ENCODE measurements at regions not wholly inside any gene's neighbourhood (a gene's known extent, or its start where the extent isn't known, plus 50 kb on each side); places are given as distances from the start of the nearest gene placed in this dataset.
"Not testable (repeated sequence)": the region's sequence is repeated elsewhere in the genome, so short reads cannot be mapped to it uniquely, and the experiment has no call there.

- DNase-seq, result not testable (repeated sequence)
Observed at GRCh38 chr9:115585458-115585857, 467.5 kb upstream of the TNC start.

- DNase-seq, result no peak
Observed at GRCh38 chr9:115587310-115587709, 469.4 kb upstream of the TNC start.

- no peak for DNase-seq
Observed at GRCh38 chr9:115590011-115590410, 472.1 kb upstream of the TNC start.

GRCh38 chr9:115591584-115591984 lies 473.6 kb upstream of the TNC start:
- DNase-seq, result peak in 1 of 2 experiments; percentile 1

- DNase-seq, result no peak
Observed at GRCh38 chr9:115593587-115594091, 475.7 kb upstream of the TNC start.

DNA sequence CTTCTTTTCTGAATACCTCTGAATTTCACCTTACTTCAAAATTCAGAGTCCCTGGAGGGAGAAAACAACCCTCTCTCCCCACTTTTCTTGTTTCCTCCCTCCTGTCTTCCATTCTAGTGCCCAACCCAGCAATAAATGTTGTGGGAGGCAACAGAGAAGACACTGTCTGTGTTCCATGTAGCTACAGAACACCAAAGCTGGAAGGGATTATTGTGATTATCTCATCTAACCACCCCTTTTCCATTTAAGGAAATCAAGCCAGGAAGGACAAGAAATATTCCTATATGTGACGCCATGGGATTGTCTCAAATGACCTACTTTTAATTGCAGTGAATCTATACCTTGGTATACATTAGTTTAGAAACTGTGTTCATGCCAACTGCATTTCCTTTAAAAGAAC lies 476.6 kb upstream of the TNC start:
- DNase-seq, result no peak

DNA sequence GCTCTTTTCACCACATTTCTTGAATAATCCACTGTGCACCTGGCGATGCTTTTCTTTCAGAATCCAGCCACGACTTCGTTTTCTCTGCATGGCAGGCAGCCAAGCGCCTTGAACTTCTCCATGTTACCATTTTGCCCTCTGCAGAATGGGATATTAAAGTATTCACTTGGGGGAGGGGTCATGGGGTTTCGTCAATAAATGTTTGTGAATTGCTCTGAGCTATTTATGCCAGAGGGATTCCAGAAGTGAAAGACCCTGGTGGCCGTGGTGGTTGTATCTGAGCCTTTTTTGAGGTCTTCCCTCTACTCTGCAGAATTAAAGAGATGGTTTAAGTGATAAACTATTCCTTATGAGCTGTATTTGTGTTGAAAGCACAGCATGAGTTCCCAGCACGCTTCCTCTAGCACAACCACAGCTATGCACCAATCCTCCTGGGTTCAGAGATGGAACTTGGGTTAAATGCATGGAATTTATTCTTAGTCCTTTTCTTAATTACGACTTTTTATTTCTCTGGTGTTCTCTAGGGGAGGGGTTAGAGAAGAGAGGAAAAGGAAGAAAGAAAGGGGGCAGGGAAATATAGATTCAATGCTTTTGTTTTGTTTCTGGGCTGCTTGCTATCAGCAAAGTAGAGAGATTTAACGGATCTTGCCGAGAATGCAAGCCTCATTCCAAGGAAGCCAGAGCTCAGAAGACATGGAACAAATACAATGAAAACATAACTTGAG lies 478.2 kb upstream of the TNC start:
- no peak for DNase-seq

- DNase-seq, result no peak
Observed at GRCh38 chr9:115596746-115597080, 478.8 kb upstream of the TNC start.

DNA sequence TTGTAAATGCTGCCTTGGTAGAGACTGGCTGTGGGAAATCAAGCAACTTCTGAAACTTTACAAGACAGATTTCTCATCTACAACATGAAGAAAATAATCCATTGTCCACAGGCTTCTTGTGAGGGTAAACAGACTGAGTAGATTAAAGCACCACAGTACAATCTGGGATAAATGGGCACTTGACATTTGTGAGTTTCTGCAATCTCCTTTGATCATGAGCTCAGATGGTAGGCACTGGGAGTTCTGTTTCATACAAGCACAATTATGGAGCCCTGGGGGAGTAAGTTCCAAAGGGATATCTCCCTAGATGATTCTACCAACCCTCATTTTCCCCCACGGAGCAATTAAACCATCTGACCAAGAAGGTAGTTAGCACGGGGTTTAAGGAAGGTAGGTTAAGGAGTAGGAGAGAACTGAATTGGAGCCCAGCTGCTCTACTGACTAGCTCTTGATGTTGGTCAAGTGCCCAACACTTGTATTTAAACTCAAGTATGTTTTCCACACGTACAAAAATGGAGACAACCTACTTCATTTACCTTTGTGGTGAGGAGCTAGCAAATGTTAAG lies 479.5 kb upstream of the TNC start:
- no peak for DNase-seq

GRCh38 chr9:115598751-115599150 lies 480.8 kb upstream of the TNC start:
- no peak for DNase-seq

- DNase-seq, result no peak
Observed at GRCh38 chr9:115599898-115600297, 481.9 kb upstream of the TNC start.

DNA sequence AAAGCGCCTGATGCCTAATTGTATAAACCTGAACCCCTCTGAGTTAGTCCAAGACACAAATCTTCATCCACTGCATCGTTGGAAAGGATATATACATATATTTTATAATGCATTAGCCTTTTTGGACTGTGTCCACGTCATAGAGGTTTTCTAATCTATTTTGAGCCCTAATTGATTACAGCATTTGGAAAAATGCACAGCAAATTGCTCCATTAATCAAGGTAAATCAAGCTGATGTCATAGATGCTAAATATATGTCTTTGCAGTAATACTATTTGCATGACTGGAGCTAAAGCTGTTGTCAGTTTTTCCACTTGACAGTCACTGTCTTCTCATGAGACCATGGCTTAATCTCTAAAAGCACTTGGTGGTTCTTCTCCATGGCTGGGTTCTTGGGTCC lies 483.5 kb upstream of the TNC start:
- no peak for DNase-seq

- no peak for DNase-seq
Observed at GRCh38 chr9:115604831-115605483, 487.0 kb upstream of the TNC start.

GRCh38 chr9:115606838-115607237 lies 488.9 kb upstream of the TNC start:
- no peak for DNase-seq

DNA sequence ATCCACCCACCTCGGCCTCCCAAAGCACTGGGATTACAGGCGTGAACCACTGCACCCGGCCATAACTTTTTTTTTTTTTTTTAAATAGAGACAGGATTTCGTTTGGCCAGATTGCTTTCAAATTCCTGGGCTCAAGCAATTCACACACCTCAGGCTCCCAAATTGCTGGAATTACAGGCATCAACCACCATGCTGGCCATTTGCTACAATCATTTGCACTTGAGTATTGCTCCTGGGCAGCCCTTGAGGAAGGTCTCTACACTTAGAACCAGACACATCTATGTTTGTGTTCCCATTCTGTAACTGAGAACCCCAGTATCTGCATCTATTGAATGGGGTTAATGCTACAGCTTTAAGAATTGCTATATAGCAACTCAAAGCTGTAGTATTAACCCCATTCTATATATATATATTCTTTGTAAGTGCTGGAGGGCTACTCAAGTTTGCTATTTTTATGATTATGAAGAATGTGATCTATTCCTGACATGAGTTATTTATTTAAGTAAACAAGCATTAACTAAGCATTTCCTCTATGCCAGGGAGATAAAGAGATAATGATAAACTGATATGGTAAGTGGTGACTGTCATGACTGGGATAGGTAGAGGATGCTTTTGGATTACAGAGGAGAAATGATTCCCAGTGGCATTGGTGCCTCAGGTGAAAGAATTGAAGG lies 496.5 kb upstream of the TNC start:
- no peak for DNase-seq

GRCh38 chr9:115615000-115615401 lies 497.0 kb upstream of the TNC start:
- DNase-seq, result no peak

DNA sequence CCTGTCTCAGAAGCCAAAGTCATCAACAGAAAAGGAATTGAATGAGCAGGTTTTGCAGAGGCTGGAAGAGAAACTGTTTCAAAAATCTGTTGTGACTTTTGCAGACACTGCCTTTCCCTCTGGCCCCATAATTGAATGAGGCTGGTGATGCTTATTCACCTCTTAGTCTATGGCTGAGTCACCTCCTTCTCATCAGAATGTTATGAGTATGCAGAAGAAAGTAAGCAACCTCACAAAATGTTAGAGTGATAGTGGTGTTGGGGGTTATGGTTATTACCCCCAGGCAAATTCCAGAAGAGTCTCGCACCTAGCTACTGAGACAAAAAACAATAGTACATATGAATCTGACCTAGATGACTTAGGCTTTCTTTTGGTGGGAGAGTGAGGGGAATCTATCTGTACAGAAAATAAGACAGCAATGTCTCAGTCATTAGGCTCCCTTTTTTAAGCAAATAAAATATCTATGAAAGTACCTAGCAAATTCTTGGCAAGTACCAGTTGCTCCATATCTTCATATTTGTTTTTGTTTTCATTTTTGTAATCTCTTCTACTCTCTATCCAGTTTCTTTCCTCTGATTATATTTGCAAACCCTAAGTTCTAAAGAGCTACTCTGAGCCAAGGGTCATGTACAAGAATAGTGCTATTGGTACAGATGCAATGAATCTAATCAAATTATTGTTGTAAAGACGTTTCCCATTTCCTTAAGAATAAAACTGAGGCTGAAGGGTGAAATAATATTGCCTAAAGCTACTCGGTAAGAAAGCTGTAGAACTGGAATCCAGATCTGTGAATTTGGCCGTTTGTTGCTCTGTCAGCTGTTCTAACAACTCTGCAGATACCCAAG lies 498.1 kb upstream of the TNC start:
- no peak for DNase-seq

DNA sequence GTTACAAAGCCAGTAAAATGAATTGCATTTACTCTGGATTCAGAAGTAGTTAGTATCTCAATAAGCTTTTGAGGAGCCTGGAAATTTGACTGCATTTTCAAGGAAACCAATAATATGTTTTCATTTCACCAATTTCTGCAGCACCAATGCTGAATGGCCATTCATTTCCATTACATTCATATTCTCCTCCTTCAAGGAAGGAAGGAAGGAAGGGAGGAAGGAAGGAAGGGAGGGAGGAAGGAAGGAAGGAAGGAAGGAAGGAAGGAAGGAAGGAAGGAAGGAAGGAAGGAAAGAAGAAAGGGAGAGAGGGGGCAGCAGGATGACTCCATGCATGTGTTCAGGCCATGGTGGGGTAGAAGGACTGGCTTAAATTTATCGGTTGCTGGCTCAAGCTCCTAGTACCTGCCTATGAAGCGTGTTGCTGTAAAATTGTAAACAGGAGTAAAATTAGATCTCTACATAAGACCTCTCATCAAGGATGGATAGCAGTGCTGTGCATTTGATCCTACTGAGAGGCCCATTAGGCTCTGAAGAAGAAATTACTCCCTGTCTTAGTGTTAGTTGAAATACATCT lies 498.8 kb upstream of the TNC start:
- no peak for DNase-seq

DNA sequence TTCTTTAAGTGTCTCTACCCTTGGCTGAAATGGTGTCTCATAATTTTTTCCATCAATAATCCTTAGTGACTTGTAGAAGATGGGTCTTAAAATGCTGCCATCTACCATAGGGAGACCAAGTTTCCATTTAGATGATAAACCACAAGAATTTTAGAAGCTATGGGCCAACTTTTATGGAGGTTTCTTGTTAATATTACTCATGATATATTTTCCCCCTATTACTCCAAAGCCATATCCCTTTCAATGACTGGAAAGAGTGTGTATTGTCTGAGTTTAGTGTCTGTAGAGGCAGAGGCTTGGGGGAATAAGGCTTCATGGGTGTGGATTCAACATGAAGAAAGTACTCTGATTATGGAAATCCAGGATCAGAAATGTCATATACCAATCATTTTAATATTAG lies 507.3 kb upstream of the TNC start:
- DNase-seq, result no peak

- no peak for DNase-seq
Observed at GRCh38 chr9:115625954-115626353, 508.0 kb upstream of the TNC start.

GRCh38 chr9:115627511-115627910 lies 509.6 kb upstream of the TNC start:
- DNase-seq, result no peak

DNA sequence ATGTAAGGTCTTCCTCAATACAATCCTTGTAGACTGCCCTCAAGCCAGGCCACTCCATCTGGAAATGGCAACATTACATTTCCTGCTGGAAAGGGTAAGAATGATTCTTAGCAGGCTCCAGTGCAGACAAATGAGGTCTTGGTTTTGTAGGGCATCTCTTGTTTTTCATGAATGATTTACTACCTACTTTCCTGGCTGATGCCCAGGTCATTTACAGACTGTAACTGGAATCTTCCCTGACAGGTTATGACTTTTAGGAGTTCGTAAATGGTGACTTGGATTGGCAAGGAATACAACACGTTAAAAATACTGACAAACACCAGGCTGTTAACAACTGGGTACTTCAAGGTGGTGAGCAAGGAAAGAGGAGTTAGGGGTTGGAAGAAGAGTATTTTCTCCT lies 510.5 kb upstream of the TNC start:
- DNase-seq, result no peak

All from activated CD4-positive, alpha-beta T cell treated with anti-CD3 and anti-CD28 coated beads, Interleukin-2, amount 50 U/mL, for 48 hours (primary cell).